ENCODE measurements at regions not wholly inside any gene's neighbourhood (a gene's known extent, or its start where the extent isn't known, plus 50 kb on each side); places are given as distances from the start of the nearest gene placed in this dataset.

- no peaks in the 10 kb centered on the region for H3K36me3 ChIP-seq
- no peak overlapping the region for H3K4me3 ChIP-seq
- no peak for DNase-seq (ENCODE audit: low read depth in 1 of 2, low spot score in 1 of 2)
- H3K27me3 ChIP-seq, result no peaks in the 10 kb centered on the region
- no peak for TF ChIP-seq CTCF (IDR thresholded peaks at IDR 0.05; ENCODE audit: low read depth, low read length)
- H3K27ac ChIP-seq, result no peak overlapping the region
- no peaks in the 10 kb centered on the region for H3K9me3 ChIP-seq (ENCODE audit: low read depth)
- H3K4me1 ChIP-seq (ENCODE audit: low read depth), result no peaks in the 10 kb centered on the region
Observed at GRCh38 chr2:126512026-126512425, 143.9 kb upstream of the GYPC start.

GRCh38 chr2:126513033-126513432 lies 142.9 kb upstream of the GYPC start:
- H3K27ac ChIP-seq, result no peak overlapping the region
- H3K9me3 ChIP-seq (ENCODE audit: low read depth), result no peaks in the 10 kb centered on the region
- no peaks in the 10 kb centered on the region for H3K36me3 ChIP-seq
- no peak overlapping the region for H3K4me3 ChIP-seq
- no peaks in the 10 kb centered on the region for H3K4me1 ChIP-seq (ENCODE audit: low read depth)
- peak in 1 of 2 donors; percentile 1 for DNase-seq (ENCODE audit: low read depth in 1 of 2, low spot score in 1 of 2)
- TF ChIP-seq CTCF (IDR thresholded peaks at IDR 0.05; ENCODE audit: low read depth, low read length), result no peak
- no peaks in the 10 kb centered on the region for H3K27me3 ChIP-seq

- Histone ChIP-seq H3K4me1 (ENCODE audit: low read depth) (no peaks in the 10 kb centered on the region), H3K36me3 (no peaks in the 10 kb centered on the region), H3K9me3 (ENCODE audit: low read depth) (no peaks in the 10 kb centered on the region), H3K27ac (no peak overlapping the region), H3K4me3 (no peak overlapping the region), H3K27me3 (no peaks in the 10 kb centered on the region)
- TF ChIP-seq CTCF (IDR thresholded peaks at IDR 0.05; ENCODE audit: low read depth, low read length), result no peak
- no peak for DNase-seq (ENCODE audit: low read depth in 1 of 2, low spot score in 1 of 2)
Observed at GRCh38 chr2:126515471-126515870, 140.5 kb upstream of the GYPC start.

GRCh38 chr2:126518196-126518595 lies 137.8 kb upstream of the GYPC start:
- H3K4me3 ChIP-seq, result no peak overlapping the region
- no peaks in the 10 kb centered on the region for H3K27me3 ChIP-seq
- no peak for TF ChIP-seq CTCF (IDR thresholded peaks at IDR 0.05; ENCODE audit: low read depth, low read length)
- H3K36me3 ChIP-seq, result no peaks in the 10 kb centered on the region
- no peak for DNase-seq (ENCODE audit: low read depth in 1 of 2, low spot score in 1 of 2)
- H3K4me1 ChIP-seq (ENCODE audit: low read depth), result no peaks in the 10 kb centered on the region
- H3K27ac ChIP-seq, result no peak overlapping the region
- H3K9me3 ChIP-seq (ENCODE audit: low read depth), result no peaks in the 10 kb centered on the region

GRCh38 chr2:126527836-126528490 lies 128.0 kb upstream of the GYPC start:
- no peaks in the 10 kb centered on the region for H3K4me1 ChIP-seq (ENCODE audit: low read depth)
- peak; percentile 75 to 76 for DNase-seq (ENCODE audit: low read depth in 1 of 2, low spot score in 1 of 2)
- TF ChIP-seq CTCF (IDR thresholded peaks at IDR 0.05; ENCODE audit: low read depth, low read length), result peak; percentile 63
- H3K27ac ChIP-seq, result no peak overlapping the region
- no peak overlapping the region for H3K4me3 ChIP-seq
- no peaks in the 10 kb centered on the region for H3K36me3 ChIP-seq
- H3K27me3 ChIP-seq, result no peaks in the 10 kb centered on the region
- no peaks in the 10 kb centered on the region for H3K9me3 ChIP-seq (ENCODE audit: low read depth)

Measured in cardiac muscle cell (in vitro differentiated cells and primary cell).